NCI-H187 (cell line): ENCODE measurements at regions not wholly inside any gene's neighbourhood (a gene's known extent, or its start where the extent isn't known, plus 50 kb on each side); places are given as distances from the start of the nearest gene placed in this dataset.

Source experiments
- DNase-seq, 2 experiments: peaks; one replicate each; lab custom pipeline; 2025; lab: John Stamatoyannopoulos, UW

GRCh38 chr15:79230766-79231165 lies 51.8 kb upstream of the ANKRD34C start:
- DNase-seq = no peak

GRCh38 chr15:79222808-79223207 lies 59.7 kb upstream of the ANKRD34C start:
- no peak for DNase-seq

- DNase-seq = no peak
These were observed 60.8 kb upstream of the ANKRD34C start for GRCh38 chr15:79221696-79222095.

- DNase-seq = no peak
These were observed 63.0 kb upstream of the ANKRD34C start for GRCh38 chr15:79219393-79220056.

- DNase-seq = no peak
These were observed 63.8 kb upstream of the ANKRD34C start for GRCh38 chr15:79218588-79219200.

GRCh38 chr15:79213650-79214049 lies 68.9 kb upstream of the ANKRD34C start:
- DNase-seq = no peak

- no peak for DNase-seq
These were observed 69.8 kb upstream of the ANKRD34C start for GRCh38 chr15:79212589-79213157.

GRCh38 chr15:79211481-79211880 lies 71.0 kb upstream of the ANKRD34C start:
- DNase-seq = no peak

- no peak for DNase-seq
These were observed 72.8 kb upstream of the ANKRD34C start for GRCh38 chr15:79209690-79210089.

- no peak for DNase-seq
These were observed 73.4 kb upstream of the ANKRD34C start for GRCh38 chr15:79209116-79209515.

- DNase-seq = no peak
These were observed 74.3 kb upstream of the ANKRD34C start for GRCh38 chr15:79208179-79208578.

- no peak for DNase-seq
These were observed 75.6 kb upstream of the ANKRD34C start for GRCh38 chr15:79206940-79207339.

- DNase-seq = no peak
These were observed 77.4 kb upstream of the ANKRD34C start for GRCh38 chr15:79204886-79205675.

- DNase-seq = no peak
These were observed 84.1 kb upstream of the ANKRD34C start for GRCh38 chr15:79198461-79198860.

- DNase-seq = no peak
These were observed 85.2 kb upstream of the ANKRD34C start for GRCh38 chr15:79197285-79197684.

- no peak for DNase-seq
These were observed 86.7 kb upstream of the ANKRD34C start for GRCh38 chr15:79195802-79196201.

GRCh38 chr15:79195239-79195638 lies 87.3 kb upstream of the ANKRD34C start:
- no peak for DNase-seq

GRCh38 chr15:79194386-79194785 lies 88.1 kb upstream of the ANKRD34C start:
- no peak for DNase-seq

GRCh38 chr15:79193549-79193948 lies 89.0 kb upstream of the ANKRD34C start:
- no peak for DNase-seq

- DNase-seq = no peak
These were observed 89.4 kb upstream of the ANKRD34C start for GRCh38 chr15:79193103-79193502.

- peak; percentile 68 to 78 for DNase-seq
These were observed 90.0 kb upstream of the ANKRD34C start for GRCh38 chr15:79192462-79193036.

- DNase-seq = no peak
These were observed 92.4 kb upstream of the ANKRD34C start for GRCh38 chr15:79190093-79190492.
